Loucy (cell line): ENCODE measurements at regions not wholly inside any gene's neighbourhood (a gene's known extent, or its start where the extent isn't known, plus 50 kb on each side); places are given as distances from the start of the nearest gene placed in this dataset.

ENCODE experiments used
- H2AFZ ChIP-seq: fragments of 200-600 bp; sonication (generic); 2 replicates; pipeline ENCODE4 v1.6.0; 2016; ENCODE audit warnings: antibody characterized with exemption, mild to moderate bottlenecking, low read length, moderate library complexity
- H3F3A ChIP-seq: fragments of 200-600 bp; 2 replicates; pipeline ENCODE4 v1.6.0; 2016; ENCODE audit warnings: antibody characterized with exemption, low read depth, mild to moderate bottlenecking
- H3K27me3 ChIP-seq: fragments of 200-600 bp; sonication (generic); 2 replicates; pipeline ENCODE4 v1.6.1; 2014; ENCODE audit warnings: low read length, mild to moderate bottlenecking; ENCODE audit not compliant: insufficient read depth, poor library complexity, severe bottlenecking
- H3K36me3 ChIP-seq: fragments of 200-600 bp; sonication (generic); 2 replicates; pipeline ENCODE4 v1.6.1; 2016; ENCODE audit warnings: low read length; ENCODE audit not compliant: insufficient read depth
- H3K4me1 ChIP-seq: fragments of 200-600 bp; sonication (generic); 2 replicates; pipeline ENCODE4 v1.5.1; 2014; ENCODE audit warnings: low read length, mild to moderate bottlenecking; ENCODE audit not compliant: insufficient read depth, poor library complexity, severe bottlenecking
- H3K4me2 ChIP-seq: fragments of 200-600 bp; sonication (generic); 2 replicates; pipeline ENCODE4 v1.6.0; 2014; ENCODE audit warnings: antibody characterized with exemption, low read length, low read depth, mild to moderate bottlenecking; ENCODE audit not compliant: poor library complexity, severe bottlenecking
- H3K4me3 ChIP-seq: fragments of 200-600 bp; sonication (generic); 2 replicates; pipeline ENCODE4 v1.5.1; 2014; ENCODE audit warnings: low read length, mild to moderate bottlenecking, mixed read lengths; ENCODE audit not compliant: poor library complexity, severe bottlenecking
- H3K79me2 ChIP-seq: fragments of 200-600 bp; sonication (generic); 2 replicates; pipeline ENCODE4 v1.6.1; 2014; ENCODE audit warnings: low read length; ENCODE audit not compliant: insufficient read depth
- H3K9ac ChIP-seq: fragments of 200-600 bp; sonication (generic); 2 replicates; pipeline ENCODE4 v1.6.0; 2014; ENCODE audit warnings: mild to moderate bottlenecking, low read depth, low read length, moderate library complexity; ENCODE audit not compliant: poor library complexity, severe bottlenecking
- H3K9me2 ChIP-seq: fragments of 200-600 bp; sonication (generic); replicated peaks from 2 replicates; pipeline ENCODE4 v1.6.1; 2016; ENCODE audit warnings: low read depth, low read length, mixed read lengths
- H3K9me3 ChIP-seq: fragments of 200-600 bp; sonication (generic); 2 replicates; pipeline ENCODE4 v1.6.1; 2014; ENCODE audit warnings: mild to moderate bottlenecking, antibody characterized with exemption, low read length, low read depth; ENCODE audit not compliant: insufficient read depth
- H4K20me1 ChIP-seq: fragments of 200-600 bp; sonication (generic); 2 replicates; pipeline ENCODE4 v1.6.0; 2014; ENCODE audit warnings: antibody characterized with exemption, low read length, mild to moderate bottlenecking; ENCODE audit not compliant: insufficient read depth, poor library complexity, severe bottlenecking
- CTCF ChIP-seq: fragments of 200-600 bp; sonication (generic); conservative IDR thresholded peaks from 2 replicates; pipeline ENCODE4 v1.5.1; 2014; ENCODE audit warnings: mild to moderate bottlenecking, antibody characterized with exemption, low read length
- EZH2phosphoT487 ChIP-seq: fragments of 200-600 bp; IDR thresholded peaks from 2 replicates; pipeline ENCODE4 v1.6.1; 2018; ENCODE audit warnings: antibody characterized with exemption, mild to moderate bottlenecking, moderate library complexity, borderline replicate concordance

- no peaks in the 10 kb centered on the region for H3F3A ChIP-seq
- no peaks in the 10 kb centered on the region for H4K20me1 ChIP-seq
- no peak overlapping the region for H3K4me3 ChIP-seq
- no peaks in the 10 kb centered on the region for H3K79me2 ChIP-seq
- H3K9ac ChIP-seq, result no peak overlapping the region
- no peak overlapping the region for H3K4me2 ChIP-seq
- no peak overlapping the region for H2AFZ ChIP-seq
- H3K27me3 ChIP-seq, result no peaks in the 10 kb centered on the region
- H3K36me3 ChIP-seq, result no peaks in the 10 kb centered on the region
- no peaks in the 10 kb centered on the region for H3K9me2 ChIP-seq
- no peaks in the 10 kb centered on the region for H3K9me3 ChIP-seq
- no peaks in the 10 kb centered on the region for H3K4me1 ChIP-seq
- no peak for TF ChIP-seq EZH2phosphoT487
- TF ChIP-seq CTCF, result no peak
These were observed 51.4 kb upstream of the RGL1 start for GRCh38 chr1:183753464-183753891.

- no peak overlapping the region for H2AFZ ChIP-seq
- no peaks in the 10 kb centered on the region for H3K36me3 ChIP-seq
- H3K9me2 ChIP-seq, result no peaks in the 10 kb centered on the region
- H3K27me3 ChIP-seq, result no peaks in the 10 kb centered on the region
- no peaks in the 10 kb centered on the region for H3K79me2 ChIP-seq
- no peaks in the 10 kb centered on the region for H3K9me3 ChIP-seq
- H3K4me3 ChIP-seq, result no peak overlapping the region
- no peak overlapping the region for H3K9ac ChIP-seq
- no peaks in the 10 kb centered on the region for H3K4me1 ChIP-seq
- TF ChIP-seq CTCF (no peak), EZH2phosphoT487 (no peak)
- H3K4me2 ChIP-seq, result no peak overlapping the region
- H4K20me1 ChIP-seq, result no peaks in the 10 kb centered on the region
- no peaks in the 10 kb centered on the region for H3F3A ChIP-seq
These were observed 60.6 kb upstream of the RGL1 start for GRCh38 chr1:183744132-183744913.

GRCh38 chr1:183742355-183742754, 62.6 kb upstream of the RGL1 start:
- TF ChIP-seq EZH2phosphoT487, result no peak
- no peak for TF ChIP-seq CTCF
- no peak overlapping the region for H2AFZ ChIP-seq
- H4K20me1 ChIP-seq, result no peaks in the 10 kb centered on the region
- no peaks in the 10 kb centered on the region for H3F3A ChIP-seq
- H3K4me3 ChIP-seq, result no peak overlapping the region
- H3K27me3 ChIP-seq, result no peaks in the 10 kb centered on the region
- no peak overlapping the region for H3K4me2 ChIP-seq
- H3K79me2 ChIP-seq, result no peaks in the 10 kb centered on the region
- no peaks in the 10 kb centered on the region for H3K9me2 ChIP-seq
- no peaks in the 10 kb centered on the region for H3K4me1 ChIP-seq
- H3K9me3 ChIP-seq, result no peaks in the 10 kb centered on the region
- H3K9ac ChIP-seq, result no peak overlapping the region
- H3K36me3 ChIP-seq, result no peaks in the 10 kb centered on the region
